Spleen (tissue), 11 donors: ENCODE measurements at regions not wholly inside any gene's neighbourhood (a gene's known extent, or its start where the extent isn't known, plus 50 kb on each side); places are given as distances from the start of the nearest gene placed in this dataset.
"Not testable (repeated sequence)": the region's sequence is repeated elsewhere in the genome, so short reads cannot be mapped to it uniquely, and the experiment has no call there.

ENCODE experiments used
- DNase-seq: peaks from one replicate; pipeline ENCODE4 v3.0.0-alpha.2; 2020
- H3K27ac ChIP-seq, 8 donors: fragments of 200-600 bp; sonication (generic) in 7 of 8; 1 replicate in 4 of 8; 2 replicates in 4 of 8; pipeline versions ENCODE4 v1.5.0 to v1.8.0; 2016 to 2021; ENCODE audit warnings: inconsistent platforms in 4 of 8, mild to moderate bottlenecking in 4 of 8, moderate library complexity in 1 of 8
- H3K27me3 ChIP-seq, 7 donors: fragments of 200-600 bp; sonication (generic) in 6 of 7; replicated peaks in 1 of 7; 1 replicate in 4 of 7; 2 replicates in 3 of 7; pipeline versions ENCODE4 v1.5.0 to v1.8.0; 2016 to 2021; ENCODE audit warnings: inconsistent platforms in 3 of 7, mild to moderate bottlenecking in 1 of 7
- H3K36me3 ChIP-seq, 6 donors: fragments of 200-600 bp; sonication (generic) in 5 of 6; 1 replicate in 4 of 6; 2 replicates in 2 of 6; pipeline versions ENCODE4 v1.5.0 to v1.8.0; 2016 to 2021; ENCODE audit warnings: inconsistent platforms in 2 of 6
- H3K4me1 ChIP-seq, 6 donors: fragments of 200-600 bp; sonication (generic) in 5 of 6; 1 replicate in 3 of 6; 2 replicates in 3 of 6; pipeline versions ENCODE4 v1.5.0 to v1.8.0; 2016 to 2021; ENCODE audit warnings: inconsistent platforms in 3 of 6
- H3K4me3 ChIP-seq, 8 donors: fragments of 200-600 bp; sonication (generic) in 7 of 8; 1 replicate in 4 of 8; 2 replicates in 4 of 8; pipeline versions ENCODE4 v1.5.0 to v1.8.0; 2016 to 2021; ENCODE audit warnings: inconsistent platforms in 4 of 8, mild to moderate bottlenecking in 4 of 8, moderate library complexity in 2 of 8
- H3K9me3 ChIP-seq, 8 donors: fragments of 200-600 bp; sonication (generic) in 7 of 8; 1 replicate in 4 of 8; 2 replicates in 4 of 8; pipeline versions ENCODE4 v1.5.0 to v1.8.0; 2016 to 2021; ENCODE audit warnings: inconsistent platforms in 4 of 8
- POLR2A ChIP-seq, 3 donors: fragments of 450-650 bp; IDR thresholded peaks; one replicate each; pipeline ENCODE4 v1.5.1; 2017; ENCODE audit warnings: antibody characterized with exemption in 3 of 3, mild to moderate bottlenecking in 1 of 3
- POLR2AphosphoS5 ChIP-seq, 3 donors: sonication (generic); formaldehyde crosslinking; IDR thresholded peaks; one replicate each; pipeline ENCODE4 v1.5.1; 2017; ENCODE audit warnings: antibody characterized with exemption in 3 of 3
- WGBS, 5 donors: extraction: QIAGEN DNeasy Blood & Tissue Kit in 3 of 5; methylation state at CpG; one replicate each; pipeline versions ENCODE4 v1.1.5 to v1.1.7; 2013 to 2018; 5-methylcytosine and 5-hydroxymethylcytosine counted together
- intact Hi-C: fragments of 100-400 bp; cut with DNase I; formaldehyde crosslinking; loops from one replicate; pipeline ENCODE4 v1.15.0; 2023; ENCODE audit warnings: low total_unique reads
- TF ChIP-seq, protein P1 (sequence below), 11 experiments: fragments of 200-600 bp in 7 of 11; fragments of 450-650 bp in 4 of 11; sonication (generic) in 4 of 11; IDR thresholded peaks in 8 of 11; conservative IDR thresholded peaks in 3 of 11; 1 replicate in 7 of 11; 2 replicates in 4 of 11; pipeline versions ENCODE4 v1.4.0 to v1.8.0; 2016 to 2021; ENCODE audit warnings: antibody characterized with exemption in 11 of 11, inconsistent platforms in 4 of 11, mild to moderate bottlenecking in 1 of 11
- donor health status: healthy with polysubstance abuse.
- donor health status: DM: no; HTN: no; CAD: no; lungs with moderate emphysema.
- donor health status: DM: no; HTN: no; CAD: no.
- donor health status: Bipolar disorder and iron deficiency.
- donor health status: healthy.
- donor health status: DM: no; HTN: no; CAD: no.
- donor health status: DM: yes; HTN: yes; CAD: no.

GRCh38 chr2:76160670-76161069, 450.0 kb upstream of the GCFC2 start:
- Histone ChIP-seq H3K27ac (no peak overlapping the region), H3K4me3 (no peak overlapping the region), H3K36me3 (no peaks in the 10 kb centered on the region), H3K4me1 (no peaks in the 10 kb centered on the region), H3K27me3 (no peaks in the 10 kb centered on the region), H3K9me3 (no peaks in the 10 kb centered on the region)
- DNase-seq, result no peak
- TF ChIP-seq POLR2A (IDR thresholded peaks at IDR 0.05) (no peak), POLR2AphosphoS5 (IDR thresholded peaks at IDR 0.05) (no peak)
- TF ChIP-seq, protein P1, sequence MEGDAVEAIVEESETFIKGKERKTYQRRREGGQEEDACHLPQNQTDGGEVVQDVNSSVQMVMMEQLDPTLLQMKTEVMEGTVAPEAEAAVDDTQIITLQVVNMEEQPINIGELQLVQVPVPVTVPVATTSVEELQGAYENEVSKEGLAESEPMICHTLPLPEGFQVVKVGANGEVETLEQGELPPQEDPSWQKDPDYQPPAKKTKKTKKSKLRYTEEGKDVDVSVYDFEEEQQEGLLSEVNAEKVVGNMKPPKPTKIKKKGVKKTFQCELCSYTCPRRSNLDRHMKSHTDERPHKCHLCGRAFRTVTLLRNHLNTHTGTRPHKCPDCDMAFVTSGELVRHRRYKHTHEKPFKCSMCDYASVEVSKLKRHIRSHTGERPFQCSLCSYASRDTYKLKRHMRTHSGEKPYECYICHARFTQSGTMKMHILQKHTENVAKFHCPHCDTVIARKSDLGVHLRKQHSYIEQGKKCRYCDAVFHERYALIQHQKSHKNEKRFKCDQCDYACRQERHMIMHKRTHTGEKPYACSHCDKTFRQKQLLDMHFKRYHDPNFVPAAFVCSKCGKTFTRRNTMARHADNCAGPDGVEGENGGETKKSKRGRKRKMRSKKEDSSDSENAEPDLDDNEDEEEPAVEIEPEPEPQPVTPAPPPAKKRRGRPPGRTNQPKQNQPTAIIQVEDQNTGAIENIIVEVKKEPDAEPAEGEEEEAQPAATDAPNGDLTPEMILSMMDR (IDR thresholded peaks at IDR 0.05 in 8 of 11, conservative IDR thresholded peaks at IDR 0.05 in 3 of 11), result no peak
- WGBS, 5 donors, result 74 to 86% (median 80%) methylated on average over 3 of the region's 3 CpGs
- intact Hi-C loops, result no loop called here

DNA sequence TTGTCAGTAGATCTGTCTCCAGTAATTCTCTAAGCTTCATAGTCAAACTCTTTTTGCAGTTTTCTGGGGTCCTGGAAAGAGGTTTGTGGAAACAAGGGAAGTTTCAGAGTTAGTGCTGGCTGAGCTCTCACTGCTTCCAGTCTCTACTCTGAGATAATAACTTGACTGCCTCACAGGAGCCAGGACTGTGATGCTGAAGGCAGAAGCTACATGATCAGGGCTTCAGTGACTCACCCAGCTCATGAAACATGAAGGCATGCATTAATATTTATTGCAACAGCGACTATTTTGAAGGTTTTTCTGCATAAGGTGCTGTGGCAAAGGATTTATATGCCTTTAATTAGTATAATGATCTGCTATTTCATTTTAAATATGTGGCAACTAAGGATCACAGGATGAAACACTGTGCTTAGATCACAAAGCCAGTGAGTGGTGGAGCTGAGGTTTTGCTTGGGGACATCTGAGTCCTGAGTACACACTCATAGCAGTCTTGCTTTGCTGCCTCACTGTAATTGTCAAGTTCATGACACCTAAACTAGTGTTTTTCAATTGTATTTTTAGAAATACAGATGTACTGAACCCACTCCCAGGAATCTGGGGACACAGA, 448.4 kb upstream of the GCFC2 start:
- Histone ChIP-seq H3K36me3 (no peaks in the 10 kb centered on the region), H3K27me3 (no peaks in the 10 kb centered on the region), H3K4me3 (no peak overlapping the region), H3K9me3 (no peaks in the 10 kb centered on the region), H3K4me1 (no peaks in the 10 kb centered on the region), H3K27ac (no peak overlapping the region)
- intact Hi-C loops, result no loop called here
- TF ChIP-seq, protein P1 (IDR thresholded peaks at IDR 0.05 in 8 of 11, conservative IDR thresholded peaks at IDR 0.05 in 3 of 11), result no peak
- TF ChIP-seq POLR2A (IDR thresholded peaks at IDR 0.05) (no peak), POLR2AphosphoS5 (IDR thresholded peaks at IDR 0.05) (no peak)
- WGBS, 5 donors, result 55 to 78% (median 71%) methylated on average over 1 of the region's 1 CpG
- no peak for DNase-seq

GRCh38 chr2:76157531-76157930, 446.8 kb upstream of the GCFC2 start:
- intact Hi-C loops, result no loop called here
- no peaks in the 10 kb centered on the region for H3K36me3 ChIP-seq

DNA sequence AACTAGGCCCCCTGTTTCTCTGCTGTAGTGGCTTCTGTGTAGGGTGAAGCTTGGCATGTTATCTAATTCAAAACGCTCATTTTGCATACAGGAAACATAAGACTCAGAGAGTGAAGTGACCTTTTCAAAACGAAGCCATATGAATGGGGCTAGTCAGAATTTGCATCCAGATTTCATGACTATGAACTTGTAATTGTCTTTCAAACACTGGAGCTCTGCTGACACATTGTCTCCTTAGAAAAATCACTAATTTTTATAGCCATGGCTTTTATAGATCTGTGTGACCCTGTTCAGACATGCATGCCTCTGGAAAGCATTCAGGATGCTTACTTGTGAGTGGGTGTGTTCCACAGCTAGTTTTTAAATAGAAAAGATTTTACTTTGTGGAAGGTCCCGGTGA, 444.3 kb upstream of the GCFC2 start:
- H3K27me3 ChIP-seq, result no peaks in the 10 kb centered on the region
- 38 to 74% (median 61%) methylated on average over 3 of the region's 3 CpGs for WGBS, 5 donors
- no peak for DNase-seq
- H3K27ac ChIP-seq, result no peak overlapping the region
- no peaks in the 10 kb centered on the region for H3K36me3 ChIP-seq
- peaks cover 0 to 3% (median 0%) of the 10 kb centered on the region in 8 donors for H3K9me3 ChIP-seq
- no peak overlapping the region for H3K4me3 ChIP-seq
- TF ChIP-seq, protein P1 (IDR thresholded peaks at IDR 0.05 in 8 of 11, conservative IDR thresholded peaks at IDR 0.05 in 3 of 11), result no peak
- TF ChIP-seq POLR2A (IDR thresholded peaks at IDR 0.05) (no peak), POLR2AphosphoS5 (IDR thresholded peaks at IDR 0.05) (no peak)
- H3K4me1 ChIP-seq, result no peaks in the 10 kb centered on the region
- intact Hi-C loops, result no loop called here

More at GRCh38 chr2:76157531-76157930, 446.8 kb upstream of the GCFC2 start:
- DNase-seq, result no peak
- H3K27ac ChIP-seq, result no peak overlapping the region
- H3K9me3 ChIP-seq, result peaks cover 0 to 3% (median 0%) of the 10 kb centered on the region in 8 donors
- H3K27me3 ChIP-seq, result no peaks in the 10 kb centered on the region
- no peak overlapping the region for H3K4me3 ChIP-seq
- TF ChIP-seq POLR2AphosphoS5 (IDR thresholded peaks at IDR 0.05), result no peak
- WGBS, 5 donors, result 76 to 83% (median 81%) methylated on average over 2 of the region's 2 CpGs
- no peaks in the 10 kb centered on the region for H3K4me1 ChIP-seq

GRCh38 chr2:76149846-76150245, 439.1 kb upstream of the GCFC2 start:
- no peaks in the 10 kb centered on the region for H3K27me3 ChIP-seq
- peaks cover 0 to 15% (median 2%) of the 10 kb centered on the region in 8 donors for H3K9me3 ChIP-seq
- no peaks in the 10 kb centered on the region for H3K36me3 ChIP-seq
- no peak overlapping the region for H3K27ac ChIP-seq
- intact Hi-C loops, result no loop called here
- no peaks in the 10 kb centered on the region for H3K4me1 ChIP-seq
- TF ChIP-seq POLR2A (IDR thresholded peaks at IDR 0.05) (no peak), POLR2AphosphoS5 (IDR thresholded peaks at IDR 0.05) (no peak)
- TF ChIP-seq, protein P1 (IDR thresholded peaks at IDR 0.05 in 8 of 11, conservative IDR thresholded peaks at IDR 0.05 in 3 of 11), result no peak
- H3K4me3 ChIP-seq, result no peak overlapping the region
- no peak for DNase-seq

- peaks cover 0 to 57% (median 11%) of the 10 kb centered on the region in 8 donors for H3K9me3 ChIP-seq
- DNase-seq, H3K4me3 ChIP-seq, H3K4me1 ChIP-seq, H3K36me3 ChIP-seq, intact Hi-C loops, H3K27me3 ChIP-seq, H3K27ac ChIP-seq: not testable (repeated sequence)
- WGBS, 5 donors, result 58 to 95% (median 65%) methylated on average over 2 to 3 of the region's 3 CpGs
Measured at GRCh38 chr2:76139303-76139702, 428.6 kb upstream of the GCFC2 start.
